ENCODE measurements at regions not wholly inside any gene's neighbourhood (a gene's known extent, or its start where the extent isn't known, plus 50 kb on each side); places are given as distances from the start of the nearest gene placed in this dataset.

- no peak for TF ChIP-seq CTCF (IDR thresholded peaks at IDR 0.05; ENCODE audit: extremely low read depth in 1 of 2, insufficient read depth in 1 of 2, low read depth in 1 of 2, low read length in 2 of 2)
- TF ChIP-seq POLR2AphosphoS5 (IDR thresholded peaks at IDR 0.05; ENCODE audit: insufficient read depth, low read depth, low read length): no peak
- TF ChIP-seq POLR2A (IDR thresholded peaks at IDR 0.05; ENCODE audit: low read depth, low read length): no peak
- TF ChIP-seq GATA2 (IDR thresholded peaks at IDR 0.05; ENCODE audit: insufficient read depth, insufficient read length, low read depth, low read length): no peak
- no peak for TF ChIP-seq EZH2 (IDR thresholded peaks at IDR 0.05; ENCODE audit: borderline replicate concordance, low read depth, low read length, severe bottlenecking)
Measured at GRCh38 chr5:44987026-44987425, 178.3 kb downstream of the MRPS30 start.
